ENCODE measurements at regions not wholly inside any gene's neighbourhood (a gene's known extent, or its start where the extent isn't known, plus 50 kb on each side); places are given as distances from the start of the nearest gene placed in this dataset.

- TF ChIP-seq POLR2A (IDR thresholded peaks at IDR 0.05) = no peak
- no peak for TF ChIP-seq CTCF (IDR thresholded peaks at IDR 0.05 in 4 of 5, conservative IDR thresholded peaks at IDR 0.05 in 1 of 5)
These were observed 328.0 kb upstream of the CDIN1 start for GRCh38 chr15:36251450-36251849.
